Parathyroid adenoma (tissue), 2 donors: ENCODE measurements at regions not wholly inside any gene's neighbourhood (a gene's known extent, or its start where the extent isn't known, plus 50 kb on each side); places are given as distances from the start of the nearest gene placed in this dataset.

Experiments
- H2AFZ ChIP-seq: fragments of 300-600 bp; sonication (generic); one replicate; pipeline ENCODE4 v1.7.0; 2017; ENCODE audit warnings: antibody characterized with exemption, mild to moderate bottlenecking
- H3K27ac ChIP-seq: fragments of 300-600 bp; sonication (generic); one replicate; pipeline ENCODE4 v1.7.0; 2017
- H3K27me3 ChIP-seq: fragments of 300-600 bp; sonication (generic); one replicate; pipeline ENCODE4 v1.7.0; 2017; ENCODE audit warnings: low read length; ENCODE audit not compliant: control insufficient read depth, insufficient read depth
- H3K36me3 ChIP-seq: fragments of 300-600 bp; sonication (generic); one replicate; pipeline ENCODE4 v1.7.0; 2017; ENCODE audit warnings: low read length; ENCODE audit not compliant: control insufficient read depth, insufficient read depth
- H3K4me1 ChIP-seq: fragments of 300-600 bp; sonication (generic); one replicate; pipeline ENCODE4 v1.7.0; 2017; ENCODE audit warnings: control low read depth
- H3K4me2 ChIP-seq: fragments of 300-600 bp; sonication (generic); one replicate; pipeline ENCODE4 v1.7.0; 2017; ENCODE audit warnings: low read length
- H3K4me3 ChIP-seq: fragments of 300-600 bp; sonication (generic); one replicate; pipeline ENCODE4 v1.7.0; 2017; ENCODE audit warnings: low read depth, low read length
- H3K79me2 ChIP-seq: fragments of 300-600 bp; sonication (generic); one replicate; pipeline ENCODE4 v1.7.0; 2017; ENCODE audit warnings: control low read depth
- H3K9ac ChIP-seq: fragments of 300-600 bp; sonication (generic); one replicate; pipeline ENCODE4 v1.7.0; 2017; ENCODE audit warnings: mild to moderate bottlenecking
- H3K9me3 ChIP-seq: fragments of 300-600 bp; sonication (generic); one replicate; pipeline ENCODE4 v1.7.0; 2017; ENCODE audit warnings: low read length; ENCODE audit not compliant: control insufficient read depth
- TF ChIP-seq, protein P1 (sequence below): fragments of 300-600 bp; sonication (generic); IDR thresholded peaks from one replicate; pipeline ENCODE4 v1.7.0; 2017; ENCODE audit warnings: antibody characterized with exemption, mild to moderate bottlenecking
- donor health status: primary hyperparathyroidism.

DNA sequence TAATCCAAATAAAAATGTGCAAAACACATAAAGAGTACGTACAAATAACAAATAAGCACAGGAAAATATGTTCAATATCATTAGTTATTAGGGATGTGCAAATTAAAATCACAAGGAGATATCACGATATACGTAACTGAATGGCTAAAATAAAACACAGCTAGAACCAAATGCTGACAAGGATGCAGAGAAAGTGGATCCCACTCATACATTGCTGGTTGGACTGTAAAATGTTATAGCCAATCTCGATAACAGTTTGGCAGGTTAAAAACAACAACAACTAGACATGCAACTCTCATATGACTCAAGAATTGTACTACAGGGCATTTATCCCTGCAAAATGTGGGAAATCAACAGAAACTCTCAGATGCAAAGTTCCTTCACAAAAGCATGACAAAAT lies 553.9 kb downstream of the ADCYAP1 start:
- no peaks in the 10 kb centered on the region for H3K4me1 ChIP-seq
- TF ChIP-seq, protein P1, sequence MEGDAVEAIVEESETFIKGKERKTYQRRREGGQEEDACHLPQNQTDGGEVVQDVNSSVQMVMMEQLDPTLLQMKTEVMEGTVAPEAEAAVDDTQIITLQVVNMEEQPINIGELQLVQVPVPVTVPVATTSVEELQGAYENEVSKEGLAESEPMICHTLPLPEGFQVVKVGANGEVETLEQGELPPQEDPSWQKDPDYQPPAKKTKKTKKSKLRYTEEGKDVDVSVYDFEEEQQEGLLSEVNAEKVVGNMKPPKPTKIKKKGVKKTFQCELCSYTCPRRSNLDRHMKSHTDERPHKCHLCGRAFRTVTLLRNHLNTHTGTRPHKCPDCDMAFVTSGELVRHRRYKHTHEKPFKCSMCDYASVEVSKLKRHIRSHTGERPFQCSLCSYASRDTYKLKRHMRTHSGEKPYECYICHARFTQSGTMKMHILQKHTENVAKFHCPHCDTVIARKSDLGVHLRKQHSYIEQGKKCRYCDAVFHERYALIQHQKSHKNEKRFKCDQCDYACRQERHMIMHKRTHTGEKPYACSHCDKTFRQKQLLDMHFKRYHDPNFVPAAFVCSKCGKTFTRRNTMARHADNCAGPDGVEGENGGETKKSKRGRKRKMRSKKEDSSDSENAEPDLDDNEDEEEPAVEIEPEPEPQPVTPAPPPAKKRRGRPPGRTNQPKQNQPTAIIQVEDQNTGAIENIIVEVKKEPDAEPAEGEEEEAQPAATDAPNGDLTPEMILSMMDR, result no peak
- no peak overlapping the region for H3K4me3 ChIP-seq
- H3K4me2 ChIP-seq, result no peak overlapping the region
- H3K9ac ChIP-seq, result no peak overlapping the region
- no peaks in the 10 kb centered on the region for H3K27me3 ChIP-seq
- H3K9me3 ChIP-seq, result no peaks in the 10 kb centered on the region
- no peaks in the 10 kb centered on the region for H3K36me3 ChIP-seq
- no peak overlapping the region for H3K27ac ChIP-seq
- H3K79me2 ChIP-seq, result no peaks in the 10 kb centered on the region
- H2AFZ ChIP-seq, result no peak overlapping the region

DNA sequence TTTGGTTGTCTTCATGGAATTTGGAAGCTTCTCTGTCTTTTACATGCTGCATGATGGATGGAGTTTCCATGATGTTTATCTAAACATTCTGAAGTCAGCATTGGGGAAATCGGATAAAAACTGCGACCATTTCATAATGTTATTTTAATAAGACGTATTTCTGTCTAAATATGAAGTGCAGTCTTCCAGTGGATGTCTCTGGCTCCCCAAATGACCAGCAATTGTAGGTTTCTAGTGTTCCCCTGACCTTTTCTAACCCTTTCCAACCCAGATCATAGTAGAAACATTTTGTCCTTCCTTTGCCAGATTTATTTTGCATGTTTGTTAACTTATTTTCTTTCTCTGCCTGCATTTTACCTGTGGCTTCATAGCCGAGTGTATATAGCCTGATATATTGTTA lies 559.3 kb downstream of the ADCYAP1 start:
- Histone ChIP-seq H3K36me3 (no peaks in the 10 kb centered on the region), H2AFZ (no peak overlapping the region)

DNA sequence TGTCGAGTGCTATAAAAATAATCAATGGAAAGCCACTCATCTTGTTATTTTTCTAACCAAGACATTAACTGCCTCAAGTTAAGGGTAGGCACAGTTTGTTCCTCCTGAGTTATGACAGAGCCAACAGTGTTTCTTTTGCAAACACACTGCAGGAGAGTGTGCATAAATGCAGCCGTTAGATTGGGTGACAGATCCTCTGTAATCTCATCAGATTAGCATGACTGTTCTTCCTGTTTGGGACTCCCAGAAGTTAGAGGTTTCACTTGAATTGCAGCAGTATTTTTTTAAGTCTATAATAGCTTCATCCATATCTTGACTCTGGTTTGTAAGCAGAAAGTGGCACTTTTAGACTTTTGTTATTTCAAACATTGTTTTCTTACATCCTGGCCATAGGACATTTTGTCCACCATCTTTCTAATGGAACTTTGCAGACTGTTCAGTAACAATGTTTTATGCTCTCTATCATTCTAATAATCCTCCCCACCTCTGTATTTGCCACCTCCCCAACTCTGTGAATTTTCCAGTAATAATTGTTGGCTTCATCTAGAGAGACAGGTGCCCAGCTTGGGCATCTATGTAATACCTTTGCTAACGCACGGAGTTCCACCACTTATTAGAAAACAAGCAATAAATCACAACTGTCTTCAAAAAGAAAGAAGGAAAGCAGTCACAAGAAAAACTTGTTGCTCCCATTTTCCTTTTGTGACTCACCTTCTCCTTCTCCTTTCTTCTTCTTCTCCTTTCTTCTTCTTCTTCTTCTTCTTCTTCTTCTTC lies 560.0 kb downstream of the ADCYAP1 start:
- no peak overlapping the region for H2AFZ ChIP-seq
- no peaks in the 10 kb centered on the region for H3K36me3 ChIP-seq
- no peak overlapping the region for H3K9ac ChIP-seq
- H3K4me1 ChIP-seq, result no peaks in the 10 kb centered on the region
- H3K4me2 ChIP-seq, result no peak overlapping the region
- no peak overlapping the region for H3K4me3 ChIP-seq
- no peak overlapping the region for H3K27ac ChIP-seq
- TF ChIP-seq, protein P1, result no peak
- no peaks in the 10 kb centered on the region for H3K79me2 ChIP-seq
- H3K9me3 ChIP-seq, result no peaks in the 10 kb centered on the region
- H3K27me3 ChIP-seq, result no peaks in the 10 kb centered on the region

More for the DNA sequence above, 559.3 kb downstream of the ADCYAP1 start:
- Histone ChIP-seq H3K4me2 (no peak overlapping the region), H3K27me3 (no peaks in the 10 kb centered on the region), H3K4me3 (no peak overlapping the region), H3K9me3 (no peaks in the 10 kb centered on the region), H3K79me2 (no peaks in the 10 kb centered on the region), H3K4me1 (no peaks in the 10 kb centered on the region), H3K27ac (no peak overlapping the region), H3K9ac (no peak overlapping the region)
- TF ChIP-seq, protein P1, result no peak

GRCh38 chr18:1466035-1466434 lies 561.4 kb downstream of the ADCYAP1 start:
- no peak overlapping the region for H3K4me2 ChIP-seq
- H3K27me3 ChIP-seq, result no peaks in the 10 kb centered on the region
- H3K9me3 ChIP-seq, result no peaks in the 10 kb centered on the region
- H3K9ac ChIP-seq, result no peak overlapping the region
- no peaks in the 10 kb centered on the region for H3K79me2 ChIP-seq
- H3K4me3 ChIP-seq, result no peak overlapping the region
- H3K27ac ChIP-seq, result no peak overlapping the region
- no peaks in the 10 kb centered on the region for H3K4me1 ChIP-seq
- TF ChIP-seq, protein P1, result no peak
- no peaks in the 10 kb centered on the region for H3K36me3 ChIP-seq
- no peak overlapping the region for H2AFZ ChIP-seq

DNA sequence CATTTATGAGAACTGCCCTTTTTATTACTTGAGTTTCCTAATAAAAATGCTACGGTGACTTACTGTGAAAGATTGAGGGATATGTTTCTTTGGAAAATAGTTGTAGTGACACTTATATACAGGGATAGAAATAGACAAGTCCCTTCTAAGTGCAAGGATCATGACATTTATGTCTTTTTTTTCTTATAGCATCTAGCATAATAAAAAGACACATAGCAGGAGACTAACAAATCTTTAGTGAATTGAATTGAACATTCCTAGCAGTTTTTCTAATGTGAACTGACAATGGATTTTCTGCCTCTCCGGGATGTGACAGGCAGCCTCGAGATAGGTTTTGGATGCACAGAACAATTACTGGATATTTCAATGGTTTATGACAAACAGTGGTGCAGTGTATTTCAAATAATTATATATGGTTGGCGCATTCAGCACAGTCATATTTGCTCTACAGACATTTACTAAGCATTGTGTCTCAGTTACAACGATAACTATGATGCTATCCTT lies 562.8 kb downstream of the ADCYAP1 start:
- Histone ChIP-seq H3K9ac (no peak overlapping the region), H2AFZ (no peak overlapping the region), H3K4me3 (no peak overlapping the region), H3K4me1 (no peaks in the 10 kb centered on the region), H3K27me3 (no peaks in the 10 kb centered on the region), H3K36me3 (no peaks in the 10 kb centered on the region), H3K27ac (no peak overlapping the region), H3K4me2 (no peak overlapping the region), H3K9me3 (no peaks in the 10 kb centered on the region), H3K79me2 (no peaks in the 10 kb centered on the region)
- TF ChIP-seq, protein P1, result no peak
